ENCODE measurements at regions not wholly inside any gene's neighbourhood (a gene's known extent, or its start where the extent isn't known, plus 50 kb on each side); places are given as distances from the start of the nearest gene placed in this dataset.

DNA sequence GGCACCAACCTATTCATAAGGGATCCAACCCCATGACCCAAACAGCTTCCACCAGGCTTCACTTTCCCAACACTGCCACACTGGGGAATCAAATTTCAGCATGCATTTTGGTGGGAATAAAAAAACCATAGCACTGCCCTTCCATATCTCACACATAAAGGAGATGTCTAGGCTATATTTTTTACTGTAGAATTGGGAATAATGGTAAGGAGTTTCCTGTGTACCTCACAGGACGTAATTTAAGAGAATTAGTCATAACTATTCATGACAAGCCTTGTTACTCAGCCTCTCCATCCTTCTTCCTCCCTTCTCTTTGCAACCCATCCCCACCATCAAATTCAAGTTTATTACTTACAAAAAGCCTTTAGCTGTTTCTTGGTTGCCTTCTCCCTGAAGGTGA is 352.1 kb downstream of the MLLT3 start:
- no peak for DNase-seq (ENCODE audit: extremely low spot score in 2 of 2)
- Histone ChIP-seq H3K27ac (no peak overlapping the region), H3K4me3 (no peak overlapping the region), H3K4me1 (no peaks in the 10 kb centered on the region), H3K27me3 (no peaks in the 10 kb centered on the region), H3K9me3 (no peaks in the 10 kb centered on the region), H3K36me3 (no peaks in the 10 kb centered on the region)
- intact Hi-C loops (cut with DNase I) = no loop called here
- no peak for TF ChIP-seq POLR2A (IDR thresholded peaks at IDR 0.05)
- no peak for TF ChIP-seq POLR2AphosphoS5 (IDR thresholded peaks at IDR 0.05; ENCODE audit: insufficient read depth in 1 of 2, low read depth in 1 of 2)
- TF ChIP-seq, protein P1, sequence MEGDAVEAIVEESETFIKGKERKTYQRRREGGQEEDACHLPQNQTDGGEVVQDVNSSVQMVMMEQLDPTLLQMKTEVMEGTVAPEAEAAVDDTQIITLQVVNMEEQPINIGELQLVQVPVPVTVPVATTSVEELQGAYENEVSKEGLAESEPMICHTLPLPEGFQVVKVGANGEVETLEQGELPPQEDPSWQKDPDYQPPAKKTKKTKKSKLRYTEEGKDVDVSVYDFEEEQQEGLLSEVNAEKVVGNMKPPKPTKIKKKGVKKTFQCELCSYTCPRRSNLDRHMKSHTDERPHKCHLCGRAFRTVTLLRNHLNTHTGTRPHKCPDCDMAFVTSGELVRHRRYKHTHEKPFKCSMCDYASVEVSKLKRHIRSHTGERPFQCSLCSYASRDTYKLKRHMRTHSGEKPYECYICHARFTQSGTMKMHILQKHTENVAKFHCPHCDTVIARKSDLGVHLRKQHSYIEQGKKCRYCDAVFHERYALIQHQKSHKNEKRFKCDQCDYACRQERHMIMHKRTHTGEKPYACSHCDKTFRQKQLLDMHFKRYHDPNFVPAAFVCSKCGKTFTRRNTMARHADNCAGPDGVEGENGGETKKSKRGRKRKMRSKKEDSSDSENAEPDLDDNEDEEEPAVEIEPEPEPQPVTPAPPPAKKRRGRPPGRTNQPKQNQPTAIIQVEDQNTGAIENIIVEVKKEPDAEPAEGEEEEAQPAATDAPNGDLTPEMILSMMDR (IDR thresholded peaks at IDR 0.05) = no peak

DNA sequence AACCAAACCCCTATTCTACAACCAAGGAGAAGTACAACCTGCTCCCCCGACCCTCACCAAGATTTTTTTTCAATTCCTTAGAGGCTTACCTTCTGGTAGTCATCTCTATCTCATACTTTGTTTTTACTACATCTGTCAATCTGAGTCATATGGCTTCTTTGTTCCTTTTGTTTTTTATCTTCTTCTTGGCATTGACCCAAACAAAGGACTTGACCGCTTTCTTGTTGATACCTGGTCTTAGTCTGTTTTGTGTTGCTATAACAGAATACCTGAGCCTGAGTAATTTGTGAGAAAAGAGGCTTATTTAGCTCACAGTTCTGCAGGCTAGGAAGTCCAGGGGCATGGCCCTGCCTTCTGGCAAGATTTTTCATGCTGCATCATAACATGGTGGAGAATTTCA is 352.7 kb downstream of the MLLT3 start:
- Histone ChIP-seq H3K9me3 (no peaks in the 10 kb centered on the region), H3K4me1 (no peaks in the 10 kb centered on the region), H3K4me3 (no peak overlapping the region), H3K27ac (no peak overlapping the region), H3K36me3 (no peaks in the 10 kb centered on the region), H3K27me3 (no peaks in the 10 kb centered on the region)
- DNase-seq (ENCODE audit: extremely low spot score in 2 of 2) = no peak
- intact Hi-C loops (cut with DNase I) = no loop called here
- TF ChIP-seq POLR2AphosphoS5 (IDR thresholded peaks at IDR 0.05; ENCODE audit: insufficient read depth in 1 of 2, low read depth in 1 of 2) = no peak
- no peak for TF ChIP-seq POLR2A (IDR thresholded peaks at IDR 0.05)
- TF ChIP-seq, protein P1 (IDR thresholded peaks at IDR 0.05) = no peak

DNA sequence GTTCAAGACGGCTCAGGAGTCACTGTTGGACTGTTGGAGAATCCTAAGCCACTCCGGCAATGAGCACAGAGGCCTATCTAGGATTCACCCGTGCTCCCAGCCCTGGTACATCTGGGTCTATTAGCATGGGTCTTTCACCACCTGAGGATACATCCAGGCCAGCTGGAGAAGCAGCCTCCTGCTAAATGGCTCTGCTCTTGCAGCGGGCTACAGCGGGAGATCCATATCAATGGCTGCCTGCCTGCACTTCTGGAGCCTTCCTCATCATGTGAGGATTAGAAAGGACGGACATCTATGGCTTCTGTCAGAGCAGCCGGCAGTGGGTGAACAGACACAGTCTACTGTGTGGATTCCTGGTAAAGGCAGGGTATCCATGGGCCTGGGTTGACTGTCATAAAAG is 357.4 kb downstream of the MLLT3 start:
- H3K4me3 ChIP-seq = no peak overlapping the region
- no peak overlapping the region for H3K27ac ChIP-seq
- no peak for DNase-seq (ENCODE audit: extremely low spot score in 2 of 2)
- TF ChIP-seq, protein P1 (IDR thresholded peaks at IDR 0.05) = no peak
- TF ChIP-seq POLR2AphosphoS5 (IDR thresholded peaks at IDR 0.05; ENCODE audit: insufficient read depth in 1 of 2, low read depth in 1 of 2) (no peak), POLR2A (IDR thresholded peaks at IDR 0.05) (no peak)
- intact Hi-C loops (cut with DNase I) = no loop called here
- H3K27me3 ChIP-seq = no peaks in the 10 kb centered on the region
- no peaks in the 10 kb centered on the region for H3K9me3 ChIP-seq
- H3K36me3 ChIP-seq = no peaks in the 10 kb centered on the region
- H3K4me1 ChIP-seq = no peaks in the 10 kb centered on the region

DNA sequence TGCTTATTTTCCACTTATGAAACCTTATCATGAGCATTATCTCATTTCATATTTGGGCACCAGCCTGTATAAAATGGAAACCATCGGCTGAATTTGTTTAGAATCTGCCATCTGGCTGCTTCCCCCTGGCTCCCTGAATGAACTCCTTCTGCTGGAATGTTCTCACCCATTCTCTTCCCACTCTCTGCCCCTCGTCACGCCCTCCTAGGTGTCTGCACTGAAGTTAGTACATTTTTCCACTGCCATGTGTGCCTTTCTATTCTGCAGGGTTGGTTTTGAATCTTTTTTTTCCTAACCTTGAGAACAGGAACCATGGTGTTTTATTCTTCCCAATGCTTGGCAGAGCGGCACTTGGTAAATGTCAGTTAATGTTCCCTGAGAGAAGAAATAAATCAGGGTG is 359.7 kb downstream of the MLLT3 start:
- H3K4me1 ChIP-seq = no peaks in the 10 kb centered on the region
- TF ChIP-seq, protein P1 (IDR thresholded peaks at IDR 0.05) = no peak
- no peak for TF ChIP-seq POLR2A (IDR thresholded peaks at IDR 0.05)
- TF ChIP-seq POLR2AphosphoS5 (IDR thresholded peaks at IDR 0.05; ENCODE audit: insufficient read depth in 1 of 2, low read depth in 1 of 2) = no peak
- H3K27ac ChIP-seq = no peak overlapping the region
- no peaks in the 10 kb centered on the region for H3K27me3 ChIP-seq
- H3K9me3 ChIP-seq = no peaks in the 10 kb centered on the region
- intact Hi-C loops (cut with DNase I) = no loop called here
- H3K36me3 ChIP-seq = no peaks in the 10 kb centered on the region
- DNase-seq (ENCODE audit: extremely low spot score in 2 of 2) = no peak
- no peak overlapping the region for H3K4me3 ChIP-seq

DNA sequence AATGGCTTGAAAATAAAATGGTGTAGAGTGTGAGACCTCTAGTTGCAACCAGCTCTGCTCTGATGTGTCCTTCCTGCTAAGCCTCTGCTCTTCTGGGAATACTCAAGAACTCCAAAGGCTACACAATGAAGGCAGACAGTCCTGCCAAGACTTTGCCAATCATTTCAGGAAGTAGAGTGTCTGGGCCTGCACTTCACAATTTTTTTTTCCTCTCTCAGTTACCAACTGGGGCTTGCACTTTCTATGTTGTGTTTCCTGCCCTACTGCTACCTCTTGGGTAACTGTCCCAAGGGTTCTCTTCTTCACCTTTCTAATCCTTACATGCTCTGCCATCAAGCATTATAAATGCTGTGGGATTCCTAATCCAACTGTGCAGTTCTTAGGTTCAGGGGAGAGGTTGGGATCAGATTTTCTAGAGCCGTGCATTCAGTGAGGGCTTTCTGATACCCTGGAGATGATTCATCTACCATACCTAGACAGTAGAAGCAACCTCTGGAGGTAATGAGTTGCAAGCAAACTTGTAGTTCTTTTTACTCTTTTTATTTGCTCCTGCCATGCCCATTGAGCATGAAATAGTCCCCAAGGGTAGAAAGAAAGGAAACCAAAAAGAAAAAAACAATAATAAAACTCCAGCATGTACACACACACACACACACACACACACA is 365.9 kb downstream of the MLLT3 start:
- no peaks in the 10 kb centered on the region for H3K4me1 ChIP-seq
- intact Hi-C loops (cut with DNase I) = no loop called here
- H3K36me3 ChIP-seq = no peaks in the 10 kb centered on the region

More for the DNA sequence above, 365.9 kb downstream of the MLLT3 start:
- H3K27me3 ChIP-seq = no peaks in the 10 kb centered on the region
- no peaks in the 10 kb centered on the region for H3K9me3 ChIP-seq
- TF ChIP-seq, protein P1 (IDR thresholded peaks at IDR 0.05) = no peak
- no peak for TF ChIP-seq POLR2A (IDR thresholded peaks at IDR 0.05)
- DNase-seq (ENCODE audit: extremely low spot score in 2 of 2) = no peak
- H3K4me3 ChIP-seq = no peak overlapping the region
- H3K27ac ChIP-seq = no peak overlapping the region
